ENCODE measurements at regions not wholly inside any gene's neighbourhood (a gene's known extent, or its start where the extent isn't known, plus 50 kb on each side); places are given as distances from the start of the nearest gene placed in this dataset.

DNA sequence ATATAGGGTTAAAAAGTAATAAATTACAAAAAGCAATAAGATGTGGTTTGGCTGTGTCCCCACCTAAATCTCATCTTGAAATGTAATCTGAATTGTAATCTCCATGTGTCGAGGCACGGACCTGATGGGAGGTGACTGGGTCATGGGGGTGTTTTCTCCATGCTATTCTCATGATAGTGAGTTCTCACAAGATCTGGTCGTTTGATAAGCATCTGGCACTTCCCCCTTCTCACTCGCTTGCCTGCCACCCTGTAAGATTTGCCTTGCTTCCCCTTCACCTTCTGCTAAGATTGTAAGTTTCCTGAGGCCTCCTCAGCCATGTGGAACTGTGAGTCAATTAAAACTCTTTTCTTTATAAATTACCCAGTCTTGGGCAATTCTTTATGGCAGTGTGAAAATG, 577.4 kb downstream of the TBC1D4 start:
- TF ChIP-seq, protein P1, sequence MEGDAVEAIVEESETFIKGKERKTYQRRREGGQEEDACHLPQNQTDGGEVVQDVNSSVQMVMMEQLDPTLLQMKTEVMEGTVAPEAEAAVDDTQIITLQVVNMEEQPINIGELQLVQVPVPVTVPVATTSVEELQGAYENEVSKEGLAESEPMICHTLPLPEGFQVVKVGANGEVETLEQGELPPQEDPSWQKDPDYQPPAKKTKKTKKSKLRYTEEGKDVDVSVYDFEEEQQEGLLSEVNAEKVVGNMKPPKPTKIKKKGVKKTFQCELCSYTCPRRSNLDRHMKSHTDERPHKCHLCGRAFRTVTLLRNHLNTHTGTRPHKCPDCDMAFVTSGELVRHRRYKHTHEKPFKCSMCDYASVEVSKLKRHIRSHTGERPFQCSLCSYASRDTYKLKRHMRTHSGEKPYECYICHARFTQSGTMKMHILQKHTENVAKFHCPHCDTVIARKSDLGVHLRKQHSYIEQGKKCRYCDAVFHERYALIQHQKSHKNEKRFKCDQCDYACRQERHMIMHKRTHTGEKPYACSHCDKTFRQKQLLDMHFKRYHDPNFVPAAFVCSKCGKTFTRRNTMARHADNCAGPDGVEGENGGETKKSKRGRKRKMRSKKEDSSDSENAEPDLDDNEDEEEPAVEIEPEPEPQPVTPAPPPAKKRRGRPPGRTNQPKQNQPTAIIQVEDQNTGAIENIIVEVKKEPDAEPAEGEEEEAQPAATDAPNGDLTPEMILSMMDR (optimal IDR thresholded peaks at IDR 0.05 in 1 of 3, IDR thresholded peaks at IDR 0.05 in 1 of 3, conservative IDR thresholded peaks at IDR 0.05 in 1 of 3; ENCODE audit: extremely low read depth in 1 of 3, insufficient read depth in 2 of 3, low read length in 3 of 3): no peak
- no peak for TF ChIP-seq EZH2 (IDR thresholded peaks at IDR 0.05; ENCODE audit: low read length)
